ENCODE measurements at regions not wholly inside any gene's neighbourhood (a gene's known extent, or its start where the extent isn't known, plus 50 kb on each side); places are given as distances from the start of the nearest gene placed in this dataset.

DNA sequence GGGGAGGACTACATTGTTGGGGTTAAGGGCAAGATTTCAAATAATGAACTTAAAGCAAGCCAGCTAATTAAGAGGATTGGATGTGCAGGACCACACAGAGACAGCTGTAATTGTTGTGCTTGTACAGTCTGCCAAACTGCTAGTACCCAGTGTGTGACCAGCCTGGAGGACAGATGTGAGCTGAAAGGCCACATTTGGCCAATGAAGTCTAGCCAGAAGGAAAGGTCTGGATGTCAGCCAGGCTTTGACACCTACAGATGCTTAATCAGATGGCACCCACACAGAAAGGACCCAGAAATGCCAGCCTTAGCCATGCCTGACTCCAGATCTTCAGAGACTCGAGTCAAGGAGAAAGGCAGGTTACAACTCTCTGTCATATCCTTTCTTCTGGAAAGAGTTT, 491.1 kb downstream of the KIF4B start:
- Histone ChIP-seq H2AFZ (ENCODE audit: low read depth, low read length, poor library complexity, severe bottlenecking) (no peak overlapping the region), H3K4me2 (ENCODE audit: low read length) (no peak overlapping the region), H3K27ac (ENCODE audit: low read depth, low read length) (no peak overlapping the region), H3K4me1 (ENCODE audit: control insufficient read depth in 1 of 2, insufficient read depth in 2 of 2, low read length in 2 of 2) (no peaks in the 10 kb centered on the region), H3K9me2 (ENCODE audit: insufficient read depth) (no peaks in the 10 kb centered on the region), H3K79me2 (ENCODE audit: insufficient read depth, low read length) (no peaks in the 10 kb centered on the region), H3K27me3 (ENCODE audit: insufficient read depth, low read length) (no peaks in the 10 kb centered on the region), H3K36me3 (ENCODE audit: control insufficient read depth in 1 of 2, insufficient read depth in 2 of 2, low read length in 2 of 2) (no peaks in the 10 kb centered on the region), H4K20me1 (ENCODE audit: insufficient read depth) (no peaks in the 10 kb centered on the region), H3K9ac (ENCODE audit: low read length) (no peak overlapping the region), H3K4me3 (replicated peaks in 1 of 2; ENCODE audit: low read depth in 1 of 2, low read length in 2 of 2) (no peak overlapping the region), H3K9me3 (ENCODE audit: control insufficient read depth in 1 of 2, insufficient read depth in 1 of 2, low read depth in 1 of 2, low read length in 2 of 2) (no peaks in the 10 kb centered on the region)
- TF ChIP-seq TCF7L2 (IDR thresholded peaks at IDR 0.05; ENCODE audit: borderline replicate concordance, extremely low read depth, insufficient read depth, insufficient read length) (no peak), POLR2A (IDR thresholded peaks at IDR 0.05; ENCODE audit: borderline replicate concordance, extremely low read depth, insufficient read depth, insufficient read length) (no peak), ZNF274 (IDR thresholded peaks at IDR 0.05; ENCODE audit: low read depth, low read length) (no peak), CEBPB (IDR thresholded peaks at IDR 0.05; ENCODE audit: low read depth) (no peak), POLR2AphosphoS5 (IDR thresholded peaks at IDR 0.05; ENCODE audit: low read depth, low read length) (no peak), FOSL1 (IDR thresholded peaks at IDR 0.05; ENCODE audit: low read depth) (no peak)
- TF ChIP-seq, protein P1, sequence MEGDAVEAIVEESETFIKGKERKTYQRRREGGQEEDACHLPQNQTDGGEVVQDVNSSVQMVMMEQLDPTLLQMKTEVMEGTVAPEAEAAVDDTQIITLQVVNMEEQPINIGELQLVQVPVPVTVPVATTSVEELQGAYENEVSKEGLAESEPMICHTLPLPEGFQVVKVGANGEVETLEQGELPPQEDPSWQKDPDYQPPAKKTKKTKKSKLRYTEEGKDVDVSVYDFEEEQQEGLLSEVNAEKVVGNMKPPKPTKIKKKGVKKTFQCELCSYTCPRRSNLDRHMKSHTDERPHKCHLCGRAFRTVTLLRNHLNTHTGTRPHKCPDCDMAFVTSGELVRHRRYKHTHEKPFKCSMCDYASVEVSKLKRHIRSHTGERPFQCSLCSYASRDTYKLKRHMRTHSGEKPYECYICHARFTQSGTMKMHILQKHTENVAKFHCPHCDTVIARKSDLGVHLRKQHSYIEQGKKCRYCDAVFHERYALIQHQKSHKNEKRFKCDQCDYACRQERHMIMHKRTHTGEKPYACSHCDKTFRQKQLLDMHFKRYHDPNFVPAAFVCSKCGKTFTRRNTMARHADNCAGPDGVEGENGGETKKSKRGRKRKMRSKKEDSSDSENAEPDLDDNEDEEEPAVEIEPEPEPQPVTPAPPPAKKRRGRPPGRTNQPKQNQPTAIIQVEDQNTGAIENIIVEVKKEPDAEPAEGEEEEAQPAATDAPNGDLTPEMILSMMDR (IDR thresholded peaks at IDR 0.05 in 2 of 3, conservative IDR thresholded peaks at IDR 0.05 in 1 of 3; ENCODE audit: borderline replicate concordance in 1 of 3, insufficient read depth in 1 of 3, low read depth in 2 of 3, low read length in 2 of 3), result no peak
- TF ChIP-seq, protein P2, sequence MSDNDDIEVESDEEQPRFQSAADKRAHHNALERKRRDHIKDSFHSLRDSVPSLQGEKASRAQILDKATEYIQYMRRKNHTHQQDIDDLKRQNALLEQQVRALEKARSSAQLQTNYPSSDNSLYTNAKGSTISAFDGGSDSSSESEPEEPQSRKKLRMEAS (IDR thresholded peaks at IDR 0.05), result no peak
- TF ChIP-seq, protein P3, sequence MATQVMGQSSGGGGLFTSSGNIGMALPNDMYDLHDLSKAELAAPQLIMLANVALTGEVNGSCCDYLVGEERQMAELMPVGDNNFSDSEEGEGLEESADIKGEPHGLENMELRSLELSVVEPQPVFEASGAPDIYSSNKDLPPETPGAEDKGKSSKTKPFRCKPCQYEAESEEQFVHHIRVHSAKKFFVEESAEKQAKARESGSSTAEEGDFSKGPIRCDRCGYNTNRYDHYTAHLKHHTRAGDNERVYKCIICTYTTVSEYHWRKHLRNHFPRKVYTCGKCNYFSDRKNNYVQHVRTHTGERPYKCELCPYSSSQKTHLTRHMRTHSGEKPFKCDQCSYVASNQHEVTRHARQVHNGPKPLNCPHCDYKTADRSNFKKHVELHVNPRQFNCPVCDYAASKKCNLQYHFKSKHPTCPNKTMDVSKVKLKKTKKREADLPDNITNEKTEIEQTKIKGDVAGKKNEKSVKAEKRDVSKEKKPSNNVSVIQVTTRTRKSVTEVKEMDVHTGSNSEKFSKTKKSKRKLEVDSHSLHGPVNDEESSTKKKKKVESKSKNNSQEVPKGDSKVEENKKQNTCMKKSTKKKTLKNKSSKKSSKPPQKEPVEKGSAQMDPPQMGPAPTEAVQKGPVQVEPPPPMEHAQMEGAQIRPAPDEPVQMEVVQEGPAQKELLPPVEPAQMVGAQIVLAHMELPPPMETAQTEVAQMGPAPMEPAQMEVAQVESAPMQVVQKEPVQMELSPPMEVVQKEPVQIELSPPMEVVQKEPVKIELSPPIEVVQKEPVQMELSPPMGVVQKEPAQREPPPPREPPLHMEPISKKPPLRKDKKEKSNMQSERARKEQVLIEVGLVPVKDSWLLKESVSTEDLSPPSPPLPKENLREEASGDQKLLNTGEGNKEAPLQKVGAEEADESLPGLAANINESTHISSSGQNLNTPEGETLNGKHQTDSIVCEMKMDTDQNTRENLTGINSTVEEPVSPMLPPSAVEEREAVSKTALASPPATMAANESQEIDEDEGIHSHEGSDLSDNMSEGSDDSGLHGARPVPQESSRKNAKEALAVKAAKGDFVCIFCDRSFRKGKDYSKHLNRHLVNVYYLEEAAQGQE (IDR thresholded peaks at IDR 0.05; ENCODE audit: low read depth), result no peak
- TF ChIP-seq, protein P4, sequence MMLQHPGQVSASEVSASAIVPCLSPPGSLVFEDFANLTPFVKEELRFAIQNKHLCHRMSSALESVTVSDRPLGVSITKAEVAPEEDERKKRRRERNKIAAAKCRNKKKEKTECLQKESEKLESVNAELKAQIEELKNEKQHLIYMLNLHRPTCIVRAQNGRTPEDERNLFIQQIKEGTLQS (IDR thresholded peaks at IDR 0.05), result no peak
- ChIA-PET CTCF (no interaction called here), POLR2A (no interaction called here), RAD21 (ENCODE audit: low non-redundant PET in 1 of 2, low total read pairs in 2 of 2, uncharacterized antibody in 2 of 2, unreplicated experiment in 2 of 2) (no interaction called here)
- DNase-seq (ENCODE audit: low read depth, low spot score) (no peak), ATAC-seq (no peak)
- intact Hi-C loops (cut with micrococcal nuclease), result no loop called here
- no TSS peak for BruUV-seq (replicated peaks)
